Left ventricle myocardium inferior (tissue), 1 donor: ENCODE measurements at regions not wholly inside any gene's neighbourhood (a gene's known extent, or its start where the extent isn't known, plus 50 kb on each side); places are given as distances from the start of the nearest gene placed in this dataset.
"Not testable (repeated sequence)": the region's sequence is repeated elsewhere in the genome, so short reads cannot be mapped to it uniquely, and the experiment has no call there.

Source experiments
- DNase-seq: peaks from one replicate; pipeline ENCODE4 v3.0.0-alpha.2; 2020
- H3K27ac ChIP-seq: fragments of 200-600 bp; replicated peaks from 2 replicates; pipeline ENCODE4 v1.8.0; 2021
- H3K27me3 ChIP-seq: fragments of 200-600 bp; 2 replicates; pipeline ENCODE4 v1.8.0; 2021; ENCODE audit warnings: low read depth
- H3K36me3 ChIP-seq: fragments of 200-600 bp; 2 replicates; pipeline ENCODE4 v1.8.0; 2021
- H3K4me1 ChIP-seq: fragments of 200-600 bp; 2 replicates; pipeline ENCODE4 v1.8.0; 2021
- H3K4me3 ChIP-seq: fragments of 200-600 bp; 2 replicates; pipeline ENCODE4 v1.8.0; 2021; ENCODE audit warnings: mild to moderate bottlenecking, moderate library complexity
- H3K9me3 ChIP-seq: fragments of 200-600 bp; replicated peaks from 2 replicates; pipeline ENCODE4 v1.8.0; 2021
- CTCF ChIP-seq: fragments of 200-600 bp; IDR thresholded peaks from 2 replicates; pipeline ENCODE4 v1.8.0; 2021; ENCODE audit warnings: antibody characterized with exemption, mild to moderate bottlenecking, borderline replicate concordance
- intact Hi-C: fragments of 100-400 bp; cut with micrococcal nuclease; formaldehyde crosslinking; loops from one replicate; pipeline ENCODE4 v1.11.0; 2022
- donor health status: DM: no; HTN: yes; CAD: no; lungs with severe emphysema.

- no peak overlapping the region for H3K27ac ChIP-seq
- no peak overlapping the region for H3K4me3 ChIP-seq
- no peak for TF ChIP-seq CTCF
- H3K4me1 ChIP-seq = no peaks in the 10 kb centered on the region
- DNase-seq = no peak
- H3K36me3 ChIP-seq = no peaks in the 10 kb centered on the region
- H3K9me3 ChIP-seq = peaks cover 70% of the 10 kb centered on the region
- intact Hi-C loops = no loop called here
- no peaks in the 10 kb centered on the region for H3K27me3 ChIP-seq
Observed at GRCh38 chr2:76178610-76179009, 467.9 kb upstream of the GCFC2 start.

GRCh38 chr2:76175295-76175694, 464.6 kb upstream of the GCFC2 start:
- intact Hi-C loops = no loop called here
- no peak for TF ChIP-seq CTCF
- Histone ChIP-seq H3K4me1 (no peaks in the 10 kb centered on the region), H3K36me3 (no peaks in the 10 kb centered on the region), H3K27ac (no peak overlapping the region), H3K9me3 (peaks cover 80% of the 10 kb centered on the region), H3K4me3 (no peak overlapping the region), H3K27me3 (no peaks in the 10 kb centered on the region)
- no peak for DNase-seq

- H3K27me3 ChIP-seq = no peaks in the 10 kb centered on the region
- DNase-seq = no peak
- no peak overlapping the region for H3K4me3 ChIP-seq
- H3K4me1 ChIP-seq = no peaks in the 10 kb centered on the region
- intact Hi-C loops = no loop called here
- H3K27ac ChIP-seq = no peak overlapping the region
- TF ChIP-seq CTCF = no peak
- no peaks in the 10 kb centered on the region for H3K36me3 ChIP-seq
- H3K9me3 ChIP-seq = peaks cover 73% of the 10 kb centered on the region
Observed at GRCh38 chr2:76174505-76174904, 463.8 kb upstream of the GCFC2 start.

GRCh38 chr2:76173206-76173605, 462.5 kb upstream of the GCFC2 start:
- intact Hi-C loops, H3K27ac ChIP-seq, H3K36me3 ChIP-seq, H3K4me1 ChIP-seq, H3K27me3 ChIP-seq, DNase-seq, H3K4me3 ChIP-seq: not testable (repeated sequence)
- H3K9me3 ChIP-seq = peaks cover 60% of the 10 kb centered on the region

GRCh38 chr2:76172154-76172595, 461.5 kb upstream of the GCFC2 start:
- H3K27me3 ChIP-seq, H3K4me3 ChIP-seq, H3K36me3 ChIP-seq, intact Hi-C loops, DNase-seq, H3K4me1 ChIP-seq, H3K27ac ChIP-seq: not testable (repeated sequence)
- peaks cover 51% of the 10 kb centered on the region for H3K9me3 ChIP-seq

- H3K4me3 ChIP-seq = no peak overlapping the region
- no peak overlapping the region for H3K27ac ChIP-seq
- peaks cover 40% of the 10 kb centered on the region for H3K9me3 ChIP-seq
- H3K4me1 ChIP-seq = no peaks in the 10 kb centered on the region
- H3K27me3 ChIP-seq = no peaks in the 10 kb centered on the region
- DNase-seq = no peak
- TF ChIP-seq CTCF = no peak
- intact Hi-C loops = no loop called here
- H3K36me3 ChIP-seq = no peaks in the 10 kb centered on the region
Observed at GRCh38 chr2:76170856-76171255, 460.1 kb upstream of the GCFC2 start.

GRCh38 chr2:76170009-76170384, 459.3 kb upstream of the GCFC2 start:
- intact Hi-C loops = no loop called here

More at GRCh38 chr2:76170009-76170384, 459.3 kb upstream of the GCFC2 start:
- no peaks in the 10 kb centered on the region for H3K27me3 ChIP-seq
- H3K27ac ChIP-seq = no peak overlapping the region
- no peaks in the 10 kb centered on the region for H3K36me3 ChIP-seq
- H3K4me3 ChIP-seq = no peak overlapping the region
- no peaks in the 10 kb centered on the region for H3K4me1 ChIP-seq
- DNase-seq = no peak
- peaks cover 31% of the 10 kb centered on the region for H3K9me3 ChIP-seq
- no peak for TF ChIP-seq CTCF
